8988T (cell line): ENCODE measurements at regions not wholly inside any gene's neighbourhood (a gene's known extent, or its start where the extent isn't known, plus 50 kb on each side); places are given as distances from the start of the nearest gene placed in this dataset.
"Not testable (repeated sequence)": the region's sequence is repeated elsewhere in the genome, so short reads cannot be mapped to it uniquely, and the experiment has no call there.

ENCODE experiments used
- DNase-seq: peaks from one replicate; pipeline ENCODE4 v3.0.0; 2011

DNA sequence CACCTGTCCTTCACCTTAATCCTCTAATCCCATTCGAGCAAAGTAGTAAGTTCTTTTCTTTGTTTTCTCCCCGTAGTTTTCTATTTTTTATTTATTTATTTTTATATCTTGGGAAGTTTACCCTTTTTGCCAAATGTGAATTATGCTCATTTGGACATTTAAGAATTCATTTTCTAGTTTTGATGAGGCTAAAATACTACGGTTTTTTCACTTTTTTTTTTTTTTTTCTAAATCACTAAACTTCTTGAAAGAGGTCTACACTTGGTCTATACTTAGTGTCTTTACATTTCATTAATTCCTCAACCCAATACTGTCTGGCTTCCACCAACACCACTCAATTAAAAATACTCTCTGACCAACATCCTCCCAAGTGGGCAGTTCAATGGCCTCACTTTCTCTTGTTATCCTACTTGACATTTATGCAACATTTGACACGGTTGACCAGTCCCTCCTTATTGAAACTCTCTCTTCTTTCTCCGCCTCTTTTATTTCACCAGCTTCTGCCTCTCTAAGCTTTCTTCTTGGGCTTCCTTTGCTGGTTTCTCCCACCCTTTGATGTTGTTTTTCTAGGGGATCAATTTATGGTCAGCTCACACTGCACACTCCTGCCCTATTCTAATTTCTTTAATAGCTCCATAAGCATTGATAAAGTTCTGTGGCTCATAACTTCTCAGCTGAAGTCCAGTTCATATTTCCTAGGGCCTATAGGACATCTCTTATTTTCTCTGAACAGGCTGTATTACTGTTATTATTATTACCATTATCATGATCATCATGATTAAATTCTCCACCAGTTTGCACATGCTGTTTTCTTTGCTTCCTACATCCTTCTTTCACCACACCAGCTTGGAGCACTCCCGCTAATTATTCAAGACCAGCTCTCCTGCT lies 72.6 kb upstream of the CITED2 start:
- DNase-seq, result no peak

- no peak for DNase-seq
Measured at GRCh38 chr6:139446138-139446715, 71.8 kb upstream of the CITED2 start.

DNA sequence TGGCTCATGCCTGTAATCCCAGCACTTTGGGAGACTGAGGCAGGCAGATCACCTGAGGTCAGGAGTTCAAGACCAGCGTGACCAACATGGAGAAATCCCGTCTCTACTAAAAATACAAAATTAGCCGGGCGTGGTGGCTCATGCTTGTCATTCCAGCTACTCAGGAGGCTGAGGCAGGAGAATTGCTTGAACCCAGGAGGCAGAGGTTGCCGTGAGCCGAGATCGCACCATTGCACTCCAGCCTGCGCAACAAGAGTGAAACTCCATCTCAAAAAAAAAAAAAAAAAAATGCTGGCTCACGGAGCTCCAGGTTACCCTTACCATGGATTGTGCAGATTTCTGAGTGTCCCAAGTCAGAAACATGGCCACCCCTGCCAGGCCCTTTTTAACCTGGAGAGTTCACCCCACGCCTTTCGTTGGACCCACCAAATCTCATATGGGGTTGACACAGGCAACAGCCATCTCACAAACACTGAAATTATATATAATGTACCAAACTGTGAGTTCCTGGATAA lies 69.9 kb upstream of the CITED2 start:
- DNase-seq, result not testable (repeated sequence)

- no peak for DNase-seq
Measured at GRCh38 chr6:139443231-139444112, 69.0 kb upstream of the CITED2 start.

- DNase-seq, result no peak
Measured at GRCh38 chr6:139442188-139442671, 67.8 kb upstream of the CITED2 start.

DNA sequence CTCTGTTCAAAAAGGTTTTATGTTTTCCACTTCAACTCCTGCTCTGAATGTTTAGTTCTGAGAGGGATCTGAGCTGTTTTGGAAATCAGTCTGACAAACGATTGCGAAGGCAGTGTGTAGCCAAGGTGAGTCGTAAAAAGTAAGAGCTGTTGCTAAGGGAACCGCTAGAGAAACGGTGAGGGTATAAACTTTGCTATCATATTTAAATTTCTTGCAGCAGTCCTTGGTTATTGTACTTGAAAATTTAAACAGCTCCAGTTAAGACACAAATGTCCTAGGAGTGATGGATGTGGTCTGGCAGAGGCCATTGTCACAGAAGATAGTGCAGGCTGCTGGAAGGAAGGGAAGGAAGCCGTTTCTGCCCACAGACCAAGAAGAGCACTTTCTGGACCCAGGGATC lies 64.9 kb upstream of the CITED2 start:
- no peak for DNase-seq

GRCh38 chr6:139438775-139439174 lies 64.3 kb upstream of the CITED2 start:
- DNase-seq, result no peak

GRCh38 chr6:139436957-139437348 lies 62.5 kb upstream of the CITED2 start:
- no peak for DNase-seq

DNA sequence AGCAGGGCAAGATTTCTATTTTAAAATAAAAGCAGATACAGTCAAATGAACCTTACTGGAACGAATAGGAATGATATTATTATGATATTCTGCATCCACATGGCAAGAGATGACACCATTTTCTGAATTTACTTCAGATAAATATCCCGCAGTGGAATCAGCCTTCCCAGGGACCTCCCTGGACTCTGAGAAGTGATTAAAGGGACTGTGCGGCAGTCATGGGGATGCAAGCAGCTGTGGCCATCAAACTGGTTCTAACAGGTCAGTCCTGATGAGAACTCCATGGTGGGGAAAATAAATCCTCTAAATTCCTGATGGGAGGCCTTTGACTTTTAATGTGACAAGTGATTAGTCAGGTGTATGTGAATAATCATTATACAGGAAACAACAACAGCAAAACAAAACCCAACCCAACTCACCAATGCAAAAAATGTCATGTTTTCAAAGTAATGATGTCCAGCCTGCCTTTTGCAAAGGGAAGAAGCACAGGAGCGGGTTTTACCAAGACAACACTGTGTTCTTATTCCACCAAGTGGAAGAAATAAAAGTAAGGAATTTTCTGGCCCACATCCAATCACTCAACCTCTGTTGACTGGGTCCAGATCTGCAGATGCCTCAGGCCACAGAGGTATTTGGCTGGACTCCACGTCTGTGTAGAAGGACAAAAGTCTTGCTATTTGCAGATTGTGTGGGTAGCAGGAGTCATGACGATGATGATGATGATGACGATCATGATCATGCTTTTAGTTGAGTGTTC lies 61.9 kb upstream of the CITED2 start:
- DNase-seq, result no peak

DNA sequence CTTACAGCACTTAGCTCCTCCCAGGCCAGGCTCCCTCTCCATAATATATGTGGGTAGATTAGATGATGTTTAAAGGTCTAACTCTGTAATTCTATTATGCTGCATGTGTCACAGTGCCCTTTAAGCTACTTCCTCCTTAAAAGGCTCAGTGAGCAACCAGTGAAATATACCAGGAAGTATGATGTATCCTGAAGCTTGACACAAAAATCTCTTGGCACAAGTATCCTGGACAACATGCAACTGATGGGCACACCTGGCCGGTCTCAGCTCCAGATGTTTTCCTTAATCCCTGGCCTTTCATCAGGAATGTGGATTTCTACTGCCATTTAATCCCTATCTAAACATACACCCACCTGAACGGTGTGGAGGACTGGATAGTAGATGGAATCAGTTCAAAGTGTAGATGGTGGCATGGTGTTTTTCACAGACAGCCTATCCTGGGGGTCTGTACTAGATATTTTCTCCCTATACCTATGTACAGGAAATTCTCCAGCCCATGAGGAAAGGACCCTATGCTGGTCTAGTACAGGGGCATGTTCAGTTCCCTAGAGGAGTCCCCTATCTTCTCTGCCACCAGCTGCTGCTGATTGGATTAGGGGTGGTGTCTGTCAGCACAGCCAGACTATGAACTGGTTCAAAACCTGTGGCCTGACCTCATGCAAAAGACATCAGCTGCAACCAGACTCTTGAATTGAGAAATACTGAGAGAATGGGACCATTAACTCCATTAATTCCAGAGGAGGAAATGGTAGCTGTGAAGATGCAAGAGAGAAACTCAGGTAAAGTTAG lies 59.4 kb upstream of the CITED2 start:
- DNase-seq, result no peak

DNA sequence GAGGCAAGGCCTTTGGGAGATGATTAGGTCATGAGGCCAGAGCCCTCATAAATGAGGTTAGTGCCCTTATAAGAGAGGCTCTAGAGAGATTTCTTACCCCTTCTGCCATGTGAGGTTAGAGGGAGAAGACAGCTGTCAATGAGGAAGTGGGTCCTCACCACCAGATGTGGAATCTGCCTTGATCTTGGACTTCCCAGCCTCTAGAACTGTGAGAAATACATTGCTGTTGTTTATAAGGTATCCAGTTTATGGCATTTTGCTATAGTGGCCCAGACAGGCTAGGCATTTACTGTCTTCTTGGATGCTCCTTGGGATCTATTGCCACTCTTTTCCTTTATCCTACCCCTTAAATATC lies 57.1 kb upstream of the CITED2 start:
- no peak for DNase-seq

- DNase-seq, result no peak
Measured at GRCh38 chr6:139430899-139431601, 56.6 kb upstream of the CITED2 start.

DNA sequence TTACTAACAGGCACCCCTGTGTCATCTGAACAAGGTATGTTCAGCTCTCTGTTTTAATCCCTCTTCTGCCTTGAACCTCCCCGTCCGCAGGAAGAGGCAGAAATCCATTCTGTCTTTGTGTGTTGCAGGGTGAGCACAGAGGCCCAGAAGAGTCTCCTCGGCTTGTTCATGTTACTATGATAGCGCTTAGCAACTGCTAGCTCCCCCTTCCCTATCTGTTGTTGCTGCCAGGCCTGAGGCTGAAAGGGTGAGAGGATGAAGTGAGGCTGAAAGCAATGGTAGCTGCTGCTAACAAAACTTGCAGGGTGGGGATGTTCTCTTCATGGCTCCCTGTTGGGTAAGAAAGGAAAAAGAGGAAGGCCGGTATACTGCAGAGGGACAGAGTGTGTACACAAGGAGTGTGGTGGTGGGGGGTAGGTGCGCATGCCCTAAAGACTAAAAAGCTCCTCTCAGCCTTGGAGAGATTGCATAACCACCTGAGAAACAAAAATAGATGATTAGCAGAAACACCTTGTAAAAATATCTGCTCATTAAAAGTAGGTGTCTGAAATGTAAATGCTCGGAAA lies 55.2 kb upstream of the CITED2 start:
- no peak for DNase-seq

DNA sequence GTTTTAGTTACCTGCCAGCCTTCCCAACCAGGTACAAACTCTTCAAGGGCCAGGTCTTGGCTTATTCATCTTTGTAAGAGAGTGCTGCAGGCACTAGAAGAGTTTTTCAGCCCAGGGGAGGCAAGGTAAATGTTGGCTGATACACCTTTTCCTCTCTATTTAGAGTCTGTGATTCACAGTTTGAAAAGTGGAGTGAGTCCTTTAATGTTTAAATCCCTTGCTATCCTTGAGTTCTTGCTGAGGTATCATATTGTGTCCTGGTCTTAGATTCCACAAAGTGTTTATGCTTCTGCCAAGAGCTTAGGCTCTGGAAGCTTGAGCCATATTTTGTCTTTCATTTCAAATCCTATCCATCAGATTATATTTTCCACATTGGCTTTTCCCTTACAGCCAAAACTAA lies 52.8 kb upstream of the CITED2 start:
- DNase-seq, result no peak

GRCh38 chr6:139426795-139427194 lies 52.3 kb upstream of the CITED2 start:
- DNase-seq, result no peak

GRCh38 chr6:139425780-139426179 lies 51.3 kb upstream of the CITED2 start:
- no peak for DNase-seq

GRCh38 chr6:139423971-139424667 lies 49.7 kb upstream of the CITED2 start:
- DNase-seq, result no peak
